ENCODE measurements at regions not wholly inside any gene's neighbourhood (a gene's known extent, or its start where the extent isn't known, plus 50 kb on each side); places are given as distances from the start of the nearest gene placed in this dataset.

GRCh38 chr4:130395871-130396270 lies 1299.9 kb downstream of the C4orf33 start:
- H2AFZ ChIP-seq (ENCODE audit: control insufficient read depth, low read depth, low read length), result no peak overlapping the region

More at GRCh38 chr4:130395871-130396270, 1299.9 kb downstream of the C4orf33 start:
- POLR2A ChIA-PET, result no interaction called here
- Histone ChIP-seq H3K36me3 (ENCODE audit: control insufficient read depth in 2 of 2, insufficient read depth in 2 of 2, low read length in 1 of 2) (no peaks in the 10 kb centered on the region), H3K4me3 (no peak overlapping the region), H3K27ac (ENCODE audit: control insufficient read depth, insufficient read depth) (no peak overlapping the region), H3K79me2 (ENCODE audit: control insufficient read depth, insufficient read depth, low read length) (no peaks in the 10 kb centered on the region), H3K9me3 (replicated peaks; ENCODE audit: control insufficient read depth, insufficient read depth, low read length) (no peaks in the 10 kb centered on the region), H4K20me1 (ENCODE audit: control insufficient read depth, insufficient read depth) (no peaks in the 10 kb centered on the region), H3K4me2 (ENCODE audit: control insufficient read depth, insufficient read depth) (no peak overlapping the region), H3K9ac (ENCODE audit: control insufficient read depth, insufficient read depth, low read length) (no peak overlapping the region), H3K27me3 (replicated peaks in 1 of 2; ENCODE audit: control insufficient read depth in 2 of 2, insufficient read depth in 2 of 2, low read length in 1 of 2) (no peaks in the 10 kb centered on the region), H3K4me1 (ENCODE audit: control insufficient read depth, insufficient read depth, low read length) (no peaks in the 10 kb centered on the region)
- BruUV-seq (replicated peaks), result no TSS peak
- SMC1A ChIA-PET (ENCODE audit: uncharacterized antibody, unreplicated experiment), result no interaction called here
- CTCF ChIA-PET, result no interaction called here
- DNase-seq (ENCODE audit: low read depth, low spot score) (no peak), FAIRE-seq (no peak), ATAC-seq (no peak)
- intact Hi-C loops (cut with micrococcal nuclease; ENCODE audit: unreplicated experiment) (no loop called here), in situ Hi-C loops (cut with MboI) (no loop called here)
- RAD21 ChIA-PET (ENCODE audit: unreplicated experiment), result no interaction called here
- WGBS (ENCODE audit: insufficient coverage, insufficient replicate concordance, low lambda C conversion rate, missing lambda C conversion rate), result 0% methylated on average over 2 of the region's 2 CpGs
- no peak for TF ChIP-seq EZH2 (IDR thresholded peaks at IDR 0.05; ENCODE audit: borderline replicate concordance, control insufficient read depth, low read depth, low read length)
- TF ChIP-seq DPF2 (IDR thresholded peaks at IDR 0.05), result no peak
- no peak for TF ChIP-seq SRF (IDR thresholded peaks at IDR 0.05; ENCODE audit: low read depth in 2 of 2, low read length in 2 of 2)
- no peak for TF ChIP-seq KDM1A (IDR thresholded peaks at IDR 0.05; ENCODE audit: borderline replicate concordance)
- TF ChIP-seq EED (IDR thresholded peaks at IDR 0.05; ENCODE audit: low read depth), result no peak
- no peak for TF ChIP-seq PAX5 (IDR thresholded peaks at IDR 0.05; ENCODE audit: borderline replicate concordance, low read depth, low read length)
- TF ChIP-seq IKZF2 (IDR thresholded peaks at IDR 0.05), result no peak
- no peak for TF ChIP-seq ZNF384 (IDR thresholded peaks at IDR 0.05; ENCODE audit: borderline replicate concordance, low read depth, low read length)
- no peak for TF ChIP-seq NBN (IDR thresholded peaks at IDR 0.05)
- TF ChIP-seq ZBTB40 (IDR thresholded peaks at IDR 0.05; ENCODE audit: borderline replicate concordance), result no peak
- TF ChIP-seq SREBF1 (IDR thresholded peaks at IDR 0.05; ENCODE audit: low read length), result no peak
- no peak for TF ChIP-seq HDAC6 (IDR thresholded peaks at IDR 0.05; ENCODE audit: unreplicated experiment)
- no peak for TF ChIP-seq BHLHE40 (IDR thresholded peaks at IDR 0.05; ENCODE audit: borderline replicate concordance in 1 of 2, low read depth in 2 of 2, low read length in 1 of 2)

Data from GM12878 (cell line).